HG02759 (cell line): ENCODE measurements at regions not wholly inside any gene's neighbourhood (a gene's known extent, or its start where the extent isn't known, plus 50 kb on each side); places are given as distances from the start of the nearest gene placed in this dataset.
"Not testable (repeated sequence)": the region's sequence is repeated elsewhere in the genome, so short reads cannot be mapped to it uniquely, and the experiment has no call there.

Source experiments
- ATAC-seq: cut with Tn5 transposase; IDR thresholded peaks from one replicate; pipeline ENCODE4 v1.9.1; 2021; ENCODE audit warnings: mild to moderate bottlenecking, moderate library complexity; ENCODE audit not compliant: unreplicated experiment

GRCh38 chr11:90738799-90739198, 516.0 kb upstream of the CHORDC1 start:
- ATAC-seq = no peak

GRCh38 chr11:90737444-90738050, 514.7 kb upstream of the CHORDC1 start:
- no peak for ATAC-seq

GRCh38 chr11:90732486-90732885, 509.6 kb upstream of the CHORDC1 start:
- ATAC-seq = no peak

- ATAC-seq = no peak
Measured at GRCh38 chr11:90723475-90723874, 500.6 kb upstream of the CHORDC1 start.

GRCh38 chr11:90722552-90723190, 499.8 kb upstream of the CHORDC1 start:
- ATAC-seq = no peak

GRCh38 chr11:90717522-90717921, 494.7 kb upstream of the CHORDC1 start:
- ATAC-seq = no peak

GRCh38 chr11:90705661-90706060, 482.8 kb upstream of the CHORDC1 start:
- no peak for ATAC-seq

GRCh38 chr11:90704510-90704909, 481.7 kb upstream of the CHORDC1 start:
- ATAC-seq = no peak

GRCh38 chr11:90701716-90702115, 478.9 kb upstream of the CHORDC1 start:
- no peak for ATAC-seq

GRCh38 chr11:90700789-90701439, 478.1 kb upstream of the CHORDC1 start:
- peak; percentile 91 for ATAC-seq

GRCh38 chr11:90699791-90700400, 477.0 kb upstream of the CHORDC1 start:
- ATAC-seq = no peak

- ATAC-seq = no peak
Measured at GRCh38 chr11:90698238-90698637, 475.4 kb upstream of the CHORDC1 start.

GRCh38 chr11:90675496-90675895, 452.6 kb upstream of the CHORDC1 start:
- not testable (repeated sequence) for ATAC-seq

GRCh38 chr11:90669094-90669493, 446.2 kb upstream of the CHORDC1 start:
- no peak for ATAC-seq

GRCh38 chr11:90668502-90668901, 445.7 kb upstream of the CHORDC1 start:
- no peak for ATAC-seq

- ATAC-seq = peak; percentile 79
Measured at GRCh38 chr11:90661233-90661632, 438.4 kb upstream of the CHORDC1 start.

- ATAC-seq = no peak
Measured at GRCh38 chr11:90656171-90656570, 433.3 kb upstream of the CHORDC1 start.

- ATAC-seq = no peak
Measured at GRCh38 chr11:90650153-90650552, 427.3 kb upstream of the CHORDC1 start.

- no peak for ATAC-seq
Measured at GRCh38 chr11:90646706-90647105, 423.9 kb upstream of the CHORDC1 start.

- ATAC-seq = no peak
Measured at GRCh38 chr11:90646266-90646665, 423.4 kb upstream of the CHORDC1 start.

- ATAC-seq = no peak
Measured at GRCh38 chr11:90639461-90639993, 416.7 kb upstream of the CHORDC1 start.

GRCh38 chr11:90635886-90636285, 413.0 kb upstream of the CHORDC1 start:
- no peak for ATAC-seq
